GM18505 (cell line): ENCODE measurements at regions not wholly inside any gene's neighbourhood (a gene's known extent, or its start where the extent isn't known, plus 50 kb on each side); places are given as distances from the start of the nearest gene placed in this dataset.

Experiments
- ATAC-seq: cut with Tn5 transposase; IDR thresholded peaks from one replicate; pipeline ENCODE4 v1.9.1; 2021; ENCODE audit not compliant: unreplicated experiment
- POLR2A ChIP-seq: IDR thresholded peaks from 4 replicates; pipeline ENCODE4 v1.6.1; 2011; ENCODE audit warnings: borderline replicate concordance; ENCODE audit not compliant: insufficient read depth, insufficient read length; ENCODE audit errors: extremely low read depth

GRCh38 chr1:239951511-239952140 is 140.1 kb upstream of the FMN2 start:
- no peak for TF ChIP-seq POLR2A
- peak; percentile 49 for ATAC-seq

DNA sequence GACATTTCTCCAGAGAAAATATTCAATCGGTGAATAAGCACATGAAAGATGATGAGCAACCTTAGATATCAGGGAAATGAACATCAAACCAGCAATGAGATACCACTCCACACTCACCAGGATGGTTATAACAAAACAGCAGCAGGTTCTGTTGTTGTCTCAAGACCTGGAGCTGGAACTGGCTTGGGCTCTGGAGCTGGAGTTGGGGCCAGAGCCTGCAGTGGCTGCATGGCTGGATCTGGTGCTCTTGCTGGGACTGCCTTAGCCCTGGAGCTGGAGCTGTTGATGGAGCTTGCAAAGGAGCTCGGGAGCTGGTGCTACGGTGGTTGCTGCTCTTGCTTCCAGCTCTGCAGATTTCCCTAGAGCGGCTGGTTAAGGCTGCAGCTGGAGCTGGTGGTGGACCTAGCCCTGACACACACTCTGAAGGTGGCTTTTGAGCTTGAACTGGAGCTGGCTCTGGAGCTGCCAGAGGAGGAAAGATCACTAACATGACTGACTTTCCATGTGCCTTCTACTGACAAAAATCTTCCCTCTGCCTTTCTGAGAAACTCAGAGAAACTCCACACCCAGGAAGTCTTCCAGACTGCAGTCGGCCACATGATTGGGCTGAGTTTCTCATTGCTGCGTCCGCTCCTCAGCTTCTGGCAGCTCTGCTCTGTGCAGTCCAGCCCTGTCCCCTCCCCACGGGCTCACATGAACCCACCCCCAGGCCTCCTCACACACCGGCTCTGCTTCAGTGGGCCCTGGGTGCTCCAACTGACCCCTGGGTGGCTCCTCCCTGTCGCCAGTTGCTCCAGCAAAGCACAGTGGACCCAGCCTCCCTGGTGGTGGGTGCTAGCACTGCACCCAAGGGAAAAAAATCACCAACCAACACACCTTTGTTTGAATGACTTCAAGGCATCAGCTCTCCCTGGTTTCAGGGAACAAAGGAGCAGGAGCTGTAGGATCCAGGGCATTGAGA is 139.1 kb upstream of the FMN2 start:
- ATAC-seq: peak; percentile 58
- TF ChIP-seq POLR2A: no peak

DNA sequence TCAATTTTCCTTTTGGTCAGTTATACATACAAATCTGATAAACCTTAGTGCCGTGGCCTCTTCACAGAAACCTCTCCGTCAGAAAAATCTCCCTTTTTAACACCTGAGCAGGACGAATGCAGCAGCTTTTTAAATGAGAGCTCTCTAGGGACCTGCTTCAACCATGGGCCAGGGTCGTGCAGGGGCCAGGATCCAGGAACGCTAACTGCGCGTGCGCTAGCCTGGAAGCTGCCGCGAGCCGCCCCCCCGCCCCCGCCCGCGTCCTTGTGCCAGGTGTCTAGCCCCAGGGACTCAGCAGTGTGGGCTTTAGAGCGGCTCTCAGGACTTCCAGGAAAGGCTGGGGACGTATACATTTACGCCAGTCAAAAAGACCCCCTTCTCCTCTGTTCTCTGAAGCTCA is 136.8 kb upstream of the FMN2 start:
- ATAC-seq: no peak
- no peak for TF ChIP-seq POLR2A

DNA sequence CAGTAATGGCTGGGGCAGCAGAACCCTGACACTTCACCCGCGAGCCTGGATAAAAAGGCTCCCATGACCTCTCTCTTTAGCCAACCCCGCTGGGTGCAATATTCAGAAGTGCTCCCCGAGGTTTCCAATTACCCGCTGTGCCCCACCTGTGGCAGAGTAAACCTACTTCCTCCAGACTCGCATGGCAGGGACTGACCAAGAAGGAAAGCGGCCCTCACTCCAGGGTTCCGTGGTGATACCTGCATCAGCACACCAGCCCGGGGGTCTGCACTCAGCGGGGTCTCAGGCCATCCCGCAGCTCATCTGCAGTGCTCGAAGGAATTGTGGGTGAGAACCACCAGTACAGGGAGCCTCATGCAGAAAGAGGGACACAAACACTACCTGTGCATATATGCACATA is 136.3 kb upstream of the FMN2 start:
- no peak for ATAC-seq
- TF ChIP-seq POLR2A: no peak

DNA sequence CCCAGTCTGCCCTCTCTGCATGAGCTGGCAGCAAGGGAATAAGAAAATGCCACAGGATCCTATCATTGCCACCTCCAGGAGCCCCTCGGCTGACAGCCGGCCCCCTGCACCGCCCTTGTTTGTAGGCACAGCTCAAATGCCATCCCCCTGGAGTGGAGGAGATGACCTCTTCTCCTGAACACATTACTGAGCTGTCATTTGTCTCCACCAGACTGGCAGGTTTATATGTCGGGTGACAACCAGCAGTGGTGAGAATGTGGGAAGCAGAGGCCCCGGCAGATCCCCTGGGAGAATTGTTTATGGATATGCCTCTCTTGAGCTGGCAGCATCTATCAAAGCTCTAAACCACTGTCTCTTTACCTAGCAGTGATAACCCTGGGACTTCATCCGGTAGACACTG is 135.4 kb upstream of the FMN2 start:
- ATAC-seq: no peak
- no peak for TF ChIP-seq POLR2A

DNA sequence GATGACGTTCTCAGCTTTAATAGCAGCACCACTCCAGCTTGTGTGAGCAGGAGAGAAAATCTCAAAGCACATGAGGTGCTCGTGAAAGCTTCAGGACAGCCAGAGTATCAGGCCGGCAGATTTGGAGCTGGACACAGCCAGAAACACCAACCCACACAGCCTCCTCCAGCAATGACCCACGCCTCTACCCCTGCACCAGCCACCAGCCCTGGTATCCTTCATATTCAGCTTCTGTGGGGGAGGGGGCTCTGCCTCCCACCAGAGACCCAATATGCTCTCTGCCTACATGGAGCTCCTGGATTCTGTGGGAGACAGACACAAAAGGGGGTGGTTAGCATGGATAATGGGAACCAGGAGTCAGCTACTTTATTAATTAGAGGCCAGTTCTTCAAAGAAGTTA is 133.6 kb upstream of the FMN2 start:
- TF ChIP-seq POLR2A: no peak
- ATAC-seq: no peak

DNA sequence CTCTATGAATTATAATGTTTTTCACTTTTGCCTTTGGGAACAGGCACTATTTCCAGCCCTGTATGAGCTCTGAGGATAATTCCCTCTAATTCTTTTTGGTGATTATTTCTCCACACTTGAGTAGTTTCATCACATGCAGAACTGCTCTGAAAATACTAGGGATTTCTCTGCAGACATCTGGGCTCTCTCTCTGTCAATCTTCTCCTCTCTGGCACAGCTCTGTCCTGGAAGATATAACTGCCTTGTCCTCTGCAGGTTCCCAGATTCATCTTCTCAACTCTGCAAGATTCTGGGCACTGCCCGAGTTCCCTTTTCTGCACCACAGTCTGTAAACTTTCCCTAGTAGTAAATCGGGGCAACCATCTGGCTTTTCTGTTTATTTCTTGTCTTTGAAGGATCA is 131.3 kb upstream of the FMN2 start:
- no peak for TF ChIP-seq POLR2A
- no peak for ATAC-seq

GRCh38 chr1:239963856-239964255 is 127.8 kb upstream of the FMN2 start:
- no peak for ATAC-seq
- TF ChIP-seq POLR2A: no peak

GRCh38 chr1:239976130-239976968 is 115.3 kb upstream of the FMN2 start:
- ATAC-seq: peak; percentile 94

GRCh38 chr1:239977416-239977815 is 114.3 kb upstream of the FMN2 start:
- ATAC-seq: no peak

More at GRCh38 chr1:239976130-239976968, 115.3 kb upstream of the FMN2 start:
- TF ChIP-seq POLR2A: no peak

GRCh38 chr1:239979456-239979855 is 112.2 kb upstream of the FMN2 start:
- no peak for ATAC-seq
- no peak for TF ChIP-seq POLR2A

More at GRCh38 chr1:239977416-239977815, 114.3 kb upstream of the FMN2 start:
- no peak for TF ChIP-seq POLR2A

DNA sequence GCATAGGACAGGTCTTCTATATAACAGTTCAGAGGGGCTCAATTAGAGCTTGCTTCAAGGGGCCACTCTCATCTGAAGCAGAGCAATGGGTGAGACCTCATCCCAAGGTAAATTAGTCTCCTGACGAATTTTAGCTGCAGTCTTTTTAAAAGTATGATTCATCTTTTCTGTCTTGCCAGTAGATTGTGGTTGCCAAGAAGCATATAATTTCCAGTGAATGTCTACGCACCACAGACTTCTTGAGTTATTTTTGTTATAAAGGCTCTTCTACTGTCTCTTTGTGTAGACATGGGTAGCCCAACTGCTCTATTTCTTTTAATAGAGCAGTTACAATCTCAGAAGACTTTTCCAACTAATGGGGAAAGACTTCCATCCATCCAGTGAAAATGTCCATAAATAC is 108.9 kb upstream of the FMN2 start:
- no peak for TF ChIP-seq POLR2A
- ATAC-seq: no peak

GRCh38 chr1:239985044-239985443 is 106.6 kb upstream of the FMN2 start:
- no peak for TF ChIP-seq POLR2A
- ATAC-seq: no peak
